ENCODE measurements at regions not wholly inside any gene's neighbourhood (a gene's known extent, or its start where the extent isn't known, plus 50 kb on each side); places are given as distances from the start of the nearest gene placed in this dataset.

GRCh38 chr2:8219631-8220355, 462.1 kb upstream of the ID2 start:
- Histone ChIP-seq H3K27ac (no peak overlapping the region), H3K4me3 (no peak overlapping the region), H3K36me3 (replicated peaks in 1 of 2) (no peaks in the 10 kb centered on the region), H3K27me3 (no peaks in the 10 kb centered on the region), H3K4me1 (replicated peaks in 1 of 2) (peaks cover 5 to 14% of the 10 kb centered on the region in 2 donors), H3K9me3 (replicated peaks in 1 of 3) (no peaks in the 10 kb centered on the region)
- TF ChIP-seq POLR2A (IDR thresholded peaks at IDR 0.05) (no peak), CTCF (IDR thresholded peaks at IDR 0.05) (no peak)
- intact Hi-C loops (cut with DNase I), result no loop called here
- no peak for DNase-seq
- 94 to 99% (median 96%) methylated on average over 11 to 22 of the region's 22 CpGs for WGBS, 4 donors

- Histone ChIP-seq H3K36me3 (replicated peaks in 1 of 2) (no peaks in the 10 kb centered on the region), H3K27me3 (no peaks in the 10 kb centered on the region), H3K27ac (no peak overlapping the region), H3K4me1 (replicated peaks in 1 of 2) (no peaks in the 10 kb centered on the region), H3K9me3 (replicated peaks in 1 of 3) (no peaks in the 10 kb centered on the region), H3K4me3 (no peak overlapping the region)
- WGBS, 4 donors, result 85 to 95% (median 92%) methylated on average over 7 to 9 of the region's 9 CpGs
- no peak for TF ChIP-seq CTCF (IDR thresholded peaks at IDR 0.05)
- TF ChIP-seq POLR2A (IDR thresholded peaks at IDR 0.05), result no peak
- intact Hi-C loops (cut with DNase I), result no loop called here
- DNase-seq, result no peak
Observed at GRCh38 chr2:8222979-8223694, 458.7 kb upstream of the ID2 start.

GRCh38 chr2:8223695-8224346, 458.0 kb upstream of the ID2 start:
- H3K4me1 ChIP-seq (replicated peaks in 1 of 2), result no peaks in the 10 kb centered on the region
- H3K4me3 ChIP-seq, result no peak overlapping the region
- WGBS, 4 donors, result 95 to 96% (median 95%) methylated on average over 17 to 18 of the region's 18 CpGs

More at GRCh38 chr2:8223695-8224346, 458.0 kb upstream of the ID2 start:
- no peaks in the 10 kb centered on the region for H3K9me3 ChIP-seq (replicated peaks in 1 of 3)
- peak in 1 of 7 donors; percentile 3 for DNase-seq
- intact Hi-C loops (cut with DNase I), result no loop called here
- H3K36me3 ChIP-seq (replicated peaks in 1 of 2), result no peaks in the 10 kb centered on the region
- no peak for TF ChIP-seq CTCF (IDR thresholded peaks at IDR 0.05)
- TF ChIP-seq POLR2A (IDR thresholded peaks at IDR 0.05), result no peak
- no peaks in the 10 kb centered on the region for H3K27me3 ChIP-seq
- H3K27ac ChIP-seq, result no peak overlapping the region

Measured in adrenal gland (tissue), 9 donors.